ENCODE measurements at regions not wholly inside any gene's neighbourhood (a gene's known extent, or its start where the extent isn't known, plus 50 kb on each side); places are given as distances from the start of the nearest gene placed in this dataset.
"Not testable (repeated sequence)": the region's sequence is repeated elsewhere in the genome, so short reads cannot be mapped to it uniquely, and the experiment has no call there.

- no peak for TF ChIP-seq CTCF (IDR thresholded peaks at IDR 0.05; ENCODE audit: control extremely low read depth, extremely low read depth, low read depth, missing control alignments)
- CTCF ChIA-PET, result interaction anchor here (1.2 kb wide), 1 partner anchor 15 kb away, joined by 3 read pairs; no protein-coding TSS in a partner anchor
- no peak for DNase-seq (ENCODE audit: extremely low spot score)
- POLR2A ChIA-PET, result no interaction called here
These were observed 247.8 kb upstream of the B3GAT1 start for GRCh38 chr11:134659882-134660281.

GRCh38 chr11:134658481-134659225 lies 246.6 kb upstream of the B3GAT1 start:
- CTCF ChIA-PET, result no interaction called here
- TF ChIP-seq CTCF (IDR thresholded peaks at IDR 0.05; ENCODE audit: control extremely low read depth, extremely low read depth, low read depth, missing control alignments), result no peak

GRCh38 chr11:134657631-134658030 lies 245.6 kb upstream of the B3GAT1 start:
- no peak for DNase-seq (ENCODE audit: extremely low spot score)
- no peak for TF ChIP-seq CTCF (IDR thresholded peaks at IDR 0.05; ENCODE audit: control extremely low read depth, extremely low read depth, low read depth, missing control alignments)
- ChIA-PET CTCF (no interaction called here), POLR2A (no interaction called here)

More at GRCh38 chr11:134658481-134659225, 246.6 kb upstream of the B3GAT1 start:
- DNase-seq (ENCODE audit: extremely low spot score), result no peak
- POLR2A ChIA-PET, result interaction anchor here (0.6 kb wide), 1 partner anchor 83 kb away, joined by 3 read pairs; no protein-coding TSS in a partner anchor

DNA sequence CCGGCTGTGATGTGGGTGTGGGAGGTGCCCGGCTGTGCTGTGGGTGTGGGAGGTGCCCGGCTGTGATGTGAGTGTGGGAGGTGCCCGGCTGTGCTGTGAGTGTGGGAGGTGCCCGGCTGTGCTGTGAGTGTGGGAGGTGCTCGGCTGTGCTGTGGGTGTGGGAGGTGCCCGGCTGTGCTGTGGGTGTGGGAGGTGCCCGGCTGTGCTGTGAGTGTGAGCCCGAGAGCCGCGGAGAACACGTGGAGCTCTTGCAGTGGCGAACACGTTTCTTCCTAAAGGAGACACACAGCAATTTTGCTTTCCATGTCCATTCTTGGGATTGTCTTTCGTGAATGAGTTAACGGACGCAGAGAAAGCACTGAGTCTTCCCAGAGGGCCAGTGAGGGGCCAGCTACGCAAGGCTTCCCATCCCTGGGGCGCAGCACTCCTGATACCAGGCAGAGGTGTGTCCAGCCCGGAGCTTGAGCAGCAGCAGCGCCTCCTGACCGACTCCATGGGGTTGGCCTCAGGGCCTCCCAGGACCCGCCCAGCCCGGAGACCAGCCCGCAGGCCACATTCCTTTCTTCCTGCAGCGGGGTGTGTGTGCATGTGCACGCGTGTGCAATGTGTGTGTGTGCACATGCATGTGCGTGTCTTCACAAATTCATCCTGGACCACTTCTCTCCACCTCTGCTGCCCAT lies 245.0 kb upstream of the B3GAT1 start:
- CTCF ChIA-PET, result no interaction called here
- POLR2A ChIA-PET, result no interaction called here
- no peak for TF ChIP-seq CTCF (IDR thresholded peaks at IDR 0.05; ENCODE audit: control extremely low read depth, extremely low read depth, low read depth, missing control alignments)
- DNase-seq (ENCODE audit: extremely low spot score), result no peak

DNA sequence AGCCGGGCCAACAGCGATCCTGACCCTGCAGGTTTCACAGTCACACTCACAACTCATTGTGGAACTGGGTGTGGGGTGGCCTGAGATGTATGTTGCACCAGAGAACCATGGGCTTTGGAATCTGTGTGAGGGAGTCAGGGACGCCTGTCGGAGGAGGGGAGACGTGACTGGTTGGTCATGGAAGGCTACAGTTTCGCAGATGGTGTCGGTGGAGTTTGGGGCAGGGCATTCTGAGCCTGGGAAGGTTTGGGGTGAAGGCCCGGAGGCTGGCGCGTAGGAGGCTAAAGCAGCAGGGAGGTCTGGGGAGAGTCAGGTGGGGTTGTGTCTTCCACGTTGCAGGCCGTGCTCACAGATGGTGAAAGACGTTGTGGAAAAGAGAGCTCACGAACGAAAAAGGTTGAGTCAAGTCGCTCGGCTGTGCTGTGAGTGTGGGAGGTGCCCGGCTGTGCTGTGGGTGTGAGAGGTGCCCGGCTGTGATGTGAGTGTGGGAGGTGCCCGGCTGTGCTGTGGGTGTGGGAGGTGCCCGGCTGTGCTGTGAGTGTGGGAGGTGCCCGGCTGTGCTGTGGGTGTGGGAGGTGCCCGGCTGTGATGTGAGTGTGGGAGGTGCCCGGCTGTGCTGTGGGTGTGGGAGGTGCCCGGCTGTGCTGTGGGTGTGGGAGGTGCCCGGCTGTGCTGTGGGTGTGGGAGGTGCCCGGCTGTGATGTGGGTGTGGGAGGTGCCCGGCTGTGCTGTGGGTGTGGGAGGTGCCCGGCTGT lies 244.2 kb upstream of the B3GAT1 start:
- POLR2A ChIA-PET; CTCF ChIA-PET; DNase-seq (ENCODE audit: extremely low spot score): not testable (repeated sequence)

GRCh38 chr11:134655189-134655989 lies 243.3 kb upstream of the B3GAT1 start:
- ChIA-PET CTCF (no interaction called here), POLR2A (no interaction called here)
- no peak for TF ChIP-seq CTCF (IDR thresholded peaks at IDR 0.05; ENCODE audit: control extremely low read depth, extremely low read depth, low read depth, missing control alignments)
- DNase-seq (ENCODE audit: extremely low spot score), result no peak

All from GM10248 (cell line).